ENCODE measurements at regions not wholly inside any gene's neighbourhood (a gene's known extent, or its start where the extent isn't known, plus 50 kb on each side); places are given as distances from the start of the nearest gene placed in this dataset.

DNA sequence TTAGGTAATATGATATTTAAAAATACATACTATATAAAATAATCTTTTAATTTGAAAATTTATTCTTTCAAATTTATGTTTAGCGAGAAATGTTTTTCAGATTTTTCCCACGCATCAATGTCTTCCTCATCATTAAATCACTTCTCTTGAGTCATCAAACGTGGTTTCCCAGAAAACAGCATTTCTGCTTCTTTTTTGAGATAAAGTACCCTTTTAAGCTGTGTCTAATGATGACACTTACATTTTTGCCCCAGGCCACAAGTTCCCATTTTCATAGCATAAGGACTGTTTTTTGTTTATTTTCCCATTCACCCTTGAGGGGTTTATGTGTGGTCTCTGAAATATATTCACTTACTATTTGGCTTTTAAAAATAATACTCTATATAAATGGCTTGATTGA, 139.0 kb upstream of the HS3ST3A1 start:
- ChIA-PET POLR2A (no interaction called here), CTCF (interaction anchor here (0.6 kb wide), 1 partner anchor 249 kb away, joined by 7 read pairs; no protein-coding TSS in a partner anchor)
- no peak for TF ChIP-seq FOXM1 (IDR thresholded peaks at IDR 0.05; ENCODE audit: borderline replicate concordance)
- TF ChIP-seq CTBP1 (IDR thresholded peaks at IDR 0.05; ENCODE audit: borderline replicate concordance): no peak
- no peak for TF ChIP-seq SUZ12 (IDR thresholded peaks at IDR 0.05)
- no peak for TF ChIP-seq FOXK2 (IDR thresholded peaks at IDR 0.05)
- no peak for TF ChIP-seq NFRKB (IDR thresholded peaks at IDR 0.05)
- TF ChIP-seq, protein P1, sequence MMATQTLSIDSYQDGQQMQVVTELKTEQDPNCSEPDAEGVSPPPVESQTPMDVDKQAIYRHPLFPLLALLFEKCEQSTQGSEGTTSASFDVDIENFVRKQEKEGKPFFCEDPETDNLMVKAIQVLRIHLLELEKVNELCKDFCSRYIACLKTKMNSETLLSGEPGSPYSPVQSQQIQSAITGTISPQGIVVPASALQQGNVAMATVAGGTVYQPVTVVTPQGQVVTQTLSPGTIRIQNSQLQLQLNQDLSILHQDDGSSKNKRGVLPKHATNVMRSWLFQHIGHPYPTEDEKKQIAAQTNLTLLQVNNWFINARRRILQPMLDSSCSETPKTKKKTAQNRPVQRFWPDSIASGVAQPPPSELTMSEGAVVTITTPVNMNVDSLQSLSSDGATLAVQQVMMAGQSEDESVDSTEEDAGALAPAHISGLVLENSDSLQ (IDR thresholded peaks at IDR 0.05): no peak
- no peak for TF ChIP-seq HDGF (IDR thresholded peaks at IDR 0.05; ENCODE audit: borderline replicate concordance)
- TF ChIP-seq BHLHE40 (IDR thresholded peaks at IDR 0.05; ENCODE audit: borderline replicate concordance): no peak
- no peak for TF ChIP-seq ZNF384 (IDR thresholded peaks at IDR 0.05)
- TF ChIP-seq FOXA1 (IDR thresholded peaks at IDR 0.05): no peak
- TF ChIP-seq TARDBP (IDR thresholded peaks at IDR 0.05): no peak
- TF ChIP-seq ELF4 (IDR thresholded peaks at IDR 0.05): no peak
- no peak for TF ChIP-seq ARNT (IDR thresholded peaks at IDR 0.05)
- TF ChIP-seq SP1 (IDR thresholded peaks at IDR 0.05): no peak
- TF ChIP-seq L3MBTL2 (conservative IDR thresholded peaks at IDR 0.05): no peak
- TF ChIP-seq LEF1 (IDR thresholded peaks at IDR 0.05; ENCODE audit: borderline replicate concordance): no peak
- no peak for DNase-seq (ENCODE audit: extremely low spot score)

DNA sequence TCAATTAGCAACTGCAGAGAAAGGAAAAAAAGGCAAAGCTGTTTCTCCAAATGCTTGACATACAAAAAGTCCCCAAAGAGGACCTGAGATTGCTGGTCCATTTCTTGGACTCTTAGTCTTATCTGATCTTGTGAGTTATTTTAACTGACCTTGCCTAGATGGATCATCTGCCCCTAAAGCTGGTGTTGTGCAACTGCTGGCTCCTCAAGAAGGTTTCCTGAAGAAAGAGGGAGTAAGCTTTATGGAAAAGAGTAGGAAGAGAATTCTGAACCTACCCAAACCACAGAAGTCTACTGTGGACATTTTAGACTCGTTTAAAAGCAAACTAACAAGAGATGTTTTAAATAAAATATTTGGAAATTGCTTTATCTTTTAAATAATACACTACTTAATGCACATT, 140.0 kb upstream of the HS3ST3A1 start:
- no peak for DNase-seq (ENCODE audit: extremely low spot score)
- no peak for TF ChIP-seq L3MBTL2 (conservative IDR thresholded peaks at IDR 0.05)
- no peak for TF ChIP-seq HDGF (IDR thresholded peaks at IDR 0.05; ENCODE audit: borderline replicate concordance)
- no peak for TF ChIP-seq LEF1 (IDR thresholded peaks at IDR 0.05; ENCODE audit: borderline replicate concordance)
- no peak for TF ChIP-seq SP1 (IDR thresholded peaks at IDR 0.05)
- TF ChIP-seq SUZ12 (IDR thresholded peaks at IDR 0.05): no peak
- POLR2A ChIA-PET: no interaction called here
- CTCF ChIA-PET: no interaction called here

DNA sequence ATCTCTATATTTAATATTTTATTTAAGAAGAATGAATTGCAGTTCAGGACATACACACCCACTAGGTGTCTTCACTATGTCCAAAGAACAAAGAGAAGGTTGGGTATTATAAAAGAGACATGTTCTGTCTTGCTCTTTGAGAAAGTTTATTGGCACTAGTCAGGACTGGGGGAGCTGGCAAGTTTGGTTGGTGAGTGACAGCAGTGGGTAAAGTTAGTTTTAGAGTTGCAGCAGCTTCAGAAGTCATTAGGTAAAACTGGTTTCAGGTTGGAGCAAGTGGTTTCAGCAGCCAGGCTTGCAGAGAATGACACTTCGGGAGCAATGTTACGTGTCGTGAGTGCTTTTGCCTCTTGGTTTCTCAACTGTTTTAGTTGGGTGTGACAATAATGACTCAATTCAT, 142.2 kb upstream of the HS3ST3A1 start:
- ChIA-PET POLR2A (no interaction called here), CTCF (no interaction called here)
- TF ChIP-seq SUZ12 (IDR thresholded peaks at IDR 0.05) (no peak), ZNF384 (IDR thresholded peaks at IDR 0.05) (no peak), NFRKB (IDR thresholded peaks at IDR 0.05) (no peak), FOXM1 (IDR thresholded peaks at IDR 0.05; ENCODE audit: borderline replicate concordance) (no peak), BHLHE40 (IDR thresholded peaks at IDR 0.05; ENCODE audit: borderline replicate concordance) (no peak), SP1 (IDR thresholded peaks at IDR 0.05) (no peak), L3MBTL2 (conservative IDR thresholded peaks at IDR 0.05) (no peak)
- TF ChIP-seq, protein P1 (IDR thresholded peaks at IDR 0.05): no peak
- no peak for DNase-seq (ENCODE audit: extremely low spot score)

GRCh38 chr17:13746404-13746803, 144.7 kb upstream of the HS3ST3A1 start:
- POLR2A ChIA-PET: no interaction called here
- no peak for DNase-seq (ENCODE audit: extremely low spot score)
- CTCF ChIA-PET: no interaction called here
- TF ChIP-seq FOXK2 (IDR thresholded peaks at IDR 0.05): no peak

- CTCF ChIA-PET: no interaction called here
- no peak for TF ChIP-seq L3MBTL2 (conservative IDR thresholded peaks at IDR 0.05)
- no peak for TF ChIP-seq CTBP1 (IDR thresholded peaks at IDR 0.05; ENCODE audit: borderline replicate concordance)
- TF ChIP-seq, protein P1 (IDR thresholded peaks at IDR 0.05): no peak
- TF ChIP-seq TARDBP (IDR thresholded peaks at IDR 0.05): no peak
- TF ChIP-seq ARNT (IDR thresholded peaks at IDR 0.05): no peak
- no peak for TF ChIP-seq ZNF384 (IDR thresholded peaks at IDR 0.05)
- TF ChIP-seq FOXK2 (IDR thresholded peaks at IDR 0.05): no peak
- TF ChIP-seq NFRKB (IDR thresholded peaks at IDR 0.05): no peak
- TF ChIP-seq ELF4 (IDR thresholded peaks at IDR 0.05): no peak
- no peak for TF ChIP-seq SUZ12 (IDR thresholded peaks at IDR 0.05)
- TF ChIP-seq HDGF (IDR thresholded peaks at IDR 0.05; ENCODE audit: borderline replicate concordance): no peak
Observed at GRCh38 chr17:13749166-13749890, 147.6 kb upstream of the HS3ST3A1 start.

GRCh38 chr17:13749891-13750235, 148.1 kb upstream of the HS3ST3A1 start:
- ChIA-PET CTCF (no interaction called here), POLR2A (no interaction called here)
- no peak for DNase-seq (ENCODE audit: extremely low spot score)
- no peak for TF ChIP-seq CTBP1 (IDR thresholded peaks at IDR 0.05; ENCODE audit: borderline replicate concordance)
- TF ChIP-seq SUZ12 (IDR thresholded peaks at IDR 0.05): no peak
- TF ChIP-seq ELF4 (IDR thresholded peaks at IDR 0.05): no peak
- TF ChIP-seq, protein P1 (IDR thresholded peaks at IDR 0.05): no peak
- no peak for TF ChIP-seq FOXA1 (IDR thresholded peaks at IDR 0.05)
- TF ChIP-seq NFRKB (IDR thresholded peaks at IDR 0.05): no peak
- no peak for TF ChIP-seq L3MBTL2 (conservative IDR thresholded peaks at IDR 0.05)
- no peak for TF ChIP-seq TARDBP (IDR thresholded peaks at IDR 0.05)
- TF ChIP-seq SP1 (IDR thresholded peaks at IDR 0.05): no peak
- TF ChIP-seq BHLHE40 (IDR thresholded peaks at IDR 0.05; ENCODE audit: borderline replicate concordance): no peak

More at GRCh38 chr17:13749166-13749890, 147.6 kb upstream of the HS3ST3A1 start:
- POLR2A ChIA-PET: no interaction called here
- no peak for DNase-seq (ENCODE audit: extremely low spot score)
